Right lung (tissue), 2 donors: ENCODE measurements at regions not wholly inside any gene's neighbourhood (a gene's known extent, or its start where the extent isn't known, plus 50 kb on each side); places are given as distances from the start of the nearest gene placed in this dataset.
"Not testable (repeated sequence)": the region's sequence is repeated elsewhere in the genome, so short reads cannot be mapped to it uniquely, and the experiment has no call there.

Experiments
- DNase-seq, 2 donors: peaks; one replicate each; pipeline ENCODE4 v3.0.0-alpha.2; 2013

GRCh38 chr2:116510117-116510671, 1304.3 kb upstream of the DDX18 start:
- no peak for DNase-seq

- DNase-seq, result no peak
Measured at GRCh38 chr2:116511426-116511825, 1303.1 kb upstream of the DDX18 start.

- no peak for DNase-seq
Measured at GRCh38 chr2:116513991-116514390, 1300.5 kb upstream of the DDX18 start.

GRCh38 chr2:116517936-116518335, 1296.6 kb upstream of the DDX18 start:
- DNase-seq, result no peak

GRCh38 chr2:116537811-116538210, 1276.7 kb upstream of the DDX18 start:
- DNase-seq, result no peak

GRCh38 chr2:116545286-116546068, 1269.0 kb upstream of the DDX18 start:
- DNase-seq, result no peak

GRCh38 chr2:116552738-116553419, 1261.6 kb upstream of the DDX18 start:
- not testable (repeated sequence) for DNase-seq

- no peak for DNase-seq
Measured at GRCh38 chr2:116580209-116580608, 1234.3 kb upstream of the DDX18 start.

GRCh38 chr2:116582850-116583249, 1231.6 kb upstream of the DDX18 start:
- no peak for DNase-seq

- DNase-seq, result no peak
Measured at GRCh38 chr2:116585669-116586327, 1228.7 kb upstream of the DDX18 start.

GRCh38 chr2:116586328-116586689, 1228.2 kb upstream of the DDX18 start:
- DNase-seq, result no peak
